IMR-90 (cell line): ENCODE measurements at regions not wholly inside any gene's neighbourhood (a gene's known extent, or its start where the extent isn't known, plus 50 kb on each side); places are given as distances from the start of the nearest gene placed in this dataset.

Source experiments
- ATAC-seq: fragments of 200-7000 bp; cut with Tn5 transposase; 2 replicates; pipeline ENCODE4 v1.9.1; 2020; ENCODE audit warnings: low read depth, mild to moderate bottlenecking, moderate library complexity
- BruUV-seq: library from RNA; stranded (reverse); fragments of 400-500 nt; replicated peaks from 2 replicates; lab custom pipeline; 2021; lab: Mats Ljungman, UMichigan
- CTCF ChIA-PET: fragments of 300-600 bp; formaldehyde crosslinking; extraction: SDS; loops from one replicate; lab custom pipeline; 2021; ENCODE audit warnings: antibody characterized with exemption; lab: Yijun Ruan, JAX
- POLR2A ChIA-PET: fragments of 300-600 bp; sonication (Branson Sonifier 250); formaldehyde crosslinking; loops from one replicate; lab custom pipeline; 2022; ENCODE audit warnings: antibody characterized with exemption; ENCODE audit not compliant: unreplicated experiment; lab: Charles Lee
- DNase-seq: peaks from one replicate; pipeline ENCODE4 v3.0.0; 2013
- H2AFZ ChIP-seq: replicated peaks from 2 replicates; pipeline ENCODE3; 2013; ENCODE audit warnings: low read length, mild to moderate bottlenecking; ENCODE audit not compliant: poor library complexity
- H2AK5ac ChIP-seq: 2 replicates; pipeline ENCODE4 v1.6.1; 2013; ENCODE audit warnings: low read depth, low read length, inconsistent platforms
- H2AK9ac ChIP-seq: replicated peaks from 2 replicates; pipeline ENCODE3; 2013; ENCODE audit warnings: mild to moderate bottlenecking, low read depth, low read length, moderate library complexity; ENCODE audit not compliant: poor library complexity
- H2BK120ac ChIP-seq: 2 replicates; pipeline ENCODE4 v1.6.1; 2013; ENCODE audit warnings: low read depth, low read length, inconsistent platforms
- H2BK15ac ChIP-seq: 3 replicates; pipeline ENCODE4 v1.6.1; 2013; ENCODE audit warnings: low read depth, low read length, inconsistent platforms
- H2BK20ac ChIP-seq: 2 replicates; pipeline ENCODE4 v1.6.1; 2013; ENCODE audit warnings: low read depth, mild to moderate bottlenecking, inconsistent platforms, low read length, moderate library complexity
- H2BK5ac ChIP-seq: 2 replicates; pipeline ENCODE4 v1.6.1; 2013; ENCODE audit warnings: mild to moderate bottlenecking, low read depth, low read length, inconsistent platforms; ENCODE audit not compliant: poor library complexity, severe bottlenecking
- H3K14ac ChIP-seq: replicated peaks from 2 replicates; pipeline ENCODE4 v1.6.1; 2013; ENCODE audit warnings: low read depth, low read length, inconsistent platforms
- H3K18ac ChIP-seq: 2 replicates; pipeline ENCODE4 v1.6.1; 2013; ENCODE audit warnings: low read depth, low read length, control low read depth
- H3K23ac ChIP-seq: 2 replicates; pipeline ENCODE4 v1.6.1; 2013; ENCODE audit warnings: low read depth, low read length, inconsistent platforms
- H3K27ac ChIP-seq: 2 replicates; pipeline ENCODE4 v1.5.1; 2013; ENCODE audit warnings: mild to moderate bottlenecking, control low read depth, low read length; ENCODE audit not compliant: insufficient read depth
- H3K27me3 ChIP-seq: 2 replicates; pipeline ENCODE4 v1.6.1; 2013; ENCODE audit warnings: low read length; ENCODE audit not compliant: control insufficient read depth, insufficient read depth
- H3K36me3 ChIP-seq: 2 replicates; pipeline ENCODE4 v1.6.1; 2013; ENCODE audit warnings: low read length, mixed read lengths; ENCODE audit not compliant: control insufficient read depth, insufficient read depth
- H3K4ac ChIP-seq: 2 replicates; pipeline ENCODE4 v1.6.1; 2013; ENCODE audit warnings: low read depth, low read length, inconsistent platforms
- H3K4me1 ChIP-seq: 2 replicates; pipeline ENCODE4 v1.6.1; 2013; ENCODE audit warnings: low read length, mixed read lengths; ENCODE audit not compliant: control insufficient read depth, insufficient read depth
- H3K4me2 ChIP-seq: 2 replicates; pipeline ENCODE4 v1.6.1; 2013; ENCODE audit warnings: low read depth, mild to moderate bottlenecking, control low read depth, low read length, moderate library complexity
- H3K4me3 ChIP-seq: 2 replicates; pipeline ENCODE4 v1.5.1; 2013; ENCODE audit warnings: low read depth, mild to moderate bottlenecking, control low read depth, low read length, moderate library complexity; ENCODE audit not compliant: insufficient read depth
- H3K56ac ChIP-seq: 2 replicates; pipeline ENCODE4 v1.6.1; 2013; ENCODE audit warnings: low read length, inconsistent platforms; ENCODE audit not compliant: insufficient read depth; ENCODE audit errors: extremely low read depth
- H3K79me1 ChIP-seq, 2 experiments: 2 replicates each; pipeline ENCODE4 v1.6.1; 2013; ENCODE audit warnings: low read length in 2 of 2, inconsistent platforms in 1 of 2, low read depth in 1 of 2
- H3K9ac ChIP-seq: 2 replicates; pipeline ENCODE4 v1.6.1; 2013; ENCODE audit warnings: low read depth, low read length, control low read depth
- H3K9me1 ChIP-seq: 2 replicates; pipeline ENCODE4 v1.6.1; 2013; ENCODE audit warnings: low read length, inconsistent platforms; ENCODE audit not compliant: insufficient read depth
- H3K9me3 ChIP-seq: 2 replicates; pipeline ENCODE4 v1.6.1; 2013; ENCODE audit warnings: low read length; ENCODE audit not compliant: control insufficient read depth, insufficient read depth
- H4K20me1 ChIP-seq: 2 replicates; pipeline ENCODE4 v1.6.1; 2013; ENCODE audit warnings: low read length, inconsistent platforms; ENCODE audit not compliant: insufficient read depth
- H4K5ac ChIP-seq: 2 replicates; pipeline ENCODE4 v1.6.1; 2013; ENCODE audit warnings: mild to moderate bottlenecking, low read depth, low read length, control low read depth
- H4K8ac ChIP-seq, 2 experiments: 2 replicates each; pipeline ENCODE4 v1.6.1; 2013; ENCODE audit warnings: low read depth in 2 of 2, low read length in 2 of 2, control low read depth in 1 of 2, inconsistent platforms in 1 of 2
- H4K91ac ChIP-seq: 2 replicates; pipeline ENCODE4 v1.6.1; 2013; ENCODE audit warnings: low read depth, low read length, inconsistent platforms; ENCODE audit not compliant: insufficient read depth
- BHLHE40 ChIP-seq: fragments of 150-350 bp; IDR thresholded peaks from 2 replicates; pipeline ENCODE4 v1.6.1; 2016; ENCODE audit warnings: mild to moderate bottlenecking, low read depth, low read length
- CEBPB ChIP-seq: IDR thresholded peaks from 2 replicates; pipeline ENCODE4 v1.6.1; 2012; ENCODE audit warnings: low read depth, low read length, improper control_type of control experiment
- CHD1 ChIP-seq: IDR thresholded peaks from 2 replicates; pipeline ENCODE4 v1.6.1; 2012; ENCODE audit warnings: low read depth, low read length, improper control_type of control experiment
- CTCF ChIP-seq: conservative IDR thresholded peaks from 2 replicates; pipeline ENCODE4 v1.5.1; 2012; ENCODE audit warnings: mild to moderate bottlenecking, low read depth, low read length, improper control_type of control experiment
- ELK1 ChIP-seq: fragments of 150-350 bp; IDR thresholded peaks from 2 replicates; pipeline ENCODE4 v1.6.1; 2016; ENCODE audit warnings: low read depth, mild to moderate bottlenecking, low read length, moderate library complexity, borderline replicate concordance
- FOS ChIP-seq: fragments of 150-350 bp; IDR thresholded peaks from 2 replicates; pipeline ENCODE4 v1.6.1; 2016; ENCODE audit warnings: low read depth, low read length
- MAFK ChIP-seq: IDR thresholded peaks from 2 replicates; pipeline ENCODE4 v1.6.1; 2012; ENCODE audit warnings: low read depth, low read length, improper control_type of control experiment
- MAZ ChIP-seq: IDR thresholded peaks from 2 replicates; pipeline ENCODE4 v1.6.1; 2012; ENCODE audit warnings: low read depth, mild to moderate bottlenecking, low read length, improper control_type of control experiment, moderate library complexity, borderline replicate concordance
- MXI1 ChIP-seq: IDR thresholded peaks from 2 replicates; pipeline ENCODE4 v1.6.1; 2012; ENCODE audit warnings: low read depth, mild to moderate bottlenecking, low read length, moderate library complexity, borderline replicate concordance
- NFE2L2 ChIP-seq: fragments of 150-350 bp; IDR thresholded peaks from 2 replicates; pipeline ENCODE4 v1.6.1; 2016; ENCODE audit warnings: low read depth, mild to moderate bottlenecking, low read length
- POLR2A ChIP-seq: IDR thresholded peaks from 2 replicates; pipeline ENCODE4 v1.6.1; 2012; ENCODE audit warnings: mild to moderate bottlenecking, low read depth, low read length
- RAD21 ChIP-seq: IDR thresholded peaks from 2 replicates; pipeline ENCODE4 v1.6.1; 2012; ENCODE audit warnings: low read length, improper control_type of control experiment
- RCOR1 ChIP-seq: IDR thresholded peaks from 2 replicates; pipeline ENCODE4 v1.6.1; 2012; ENCODE audit warnings: mild to moderate bottlenecking, low read length, improper control_type of control experiment; ENCODE audit not compliant: insufficient replicate concordance
- RFX5 ChIP-seq: IDR thresholded peaks from 2 replicates; pipeline ENCODE4 v1.8.0; 2012; ENCODE audit warnings: low read depth, mild to moderate bottlenecking, low read length, moderate library complexity
- SMC3 ChIP-seq: fragments of 150-350 bp; IDR thresholded peaks from 2 replicates; pipeline ENCODE4 v1.6.1; 2016; ENCODE audit warnings: low read depth, mild to moderate bottlenecking, antibody characterized with exemption, low read length, moderate library complexity
- USF2 ChIP-seq: fragments of 150-350 bp; IDR thresholded peaks from 2 replicates; pipeline ENCODE4 v1.6.1; 2017; ENCODE audit warnings: mild to moderate bottlenecking, antibody characterized with exemption, low read length, low read depth
- WGBS, 2 experiments: methylation state at CpG; one replicate each; pipeline versions ENCODE4 v1.1.5 to v1.1.7; 2013; ENCODE audit warnings: missing lambda C conversion rate in 2 of 2; ENCODE audit not compliant: insufficient read length in 1 of 2; ENCODE audit errors: extremely low coverage in 2 of 2; 5-methylcytosine and 5-hydroxymethylcytosine counted together
- dilution Hi-C: fragments of 300-500 bp; cut with HindIII; formaldehyde crosslinking; loops from one replicate; pipeline ENCODE4 v1.14.3; 2018; ENCODE audit warnings: low sequenced_read_pairs; ENCODE audit not compliant: unreplicated experiment
- in situ Hi-C: fragments of 300-500 bp; cut with MboI; formaldehyde crosslinking; loops from 3 replicates; pipeline ENCODE4 v1.14.3; 2019; ENCODE audit warnings: low sequenced_read_pairs, inconsistent platforms, mixed read lengths
- intact Hi-C: fragments of 100-400 bp; cut with micrococcal nuclease; formaldehyde crosslinking; loops from 2 replicates; pipeline ENCODE4 v1.10.0; 2022

- intact Hi-C loops, result no loop called here
- dilution Hi-C loops, result no loop called here
- H3K27ac ChIP-seq, result no peak overlapping the region
- H3K36me3 ChIP-seq, result no peaks in the 10 kb centered on the region
- H2BK20ac ChIP-seq, result no peak overlapping the region
- H3K79me1 ChIP-seq, result no peaks in the 10 kb centered on the region
- H2BK15ac ChIP-seq, result no peak overlapping the region
- in situ Hi-C loops, result no loop called here
- ChIA-PET CTCF (no interaction called here), POLR2A (no interaction called here)
- WGBS, 2 experiments, result 33% methylated on average over 2 of the region's 6 CpGs; no CpG with 5 or more reads in 1 of the 2 experiments
- H3K23ac ChIP-seq, result no peak overlapping the region
- H3K56ac ChIP-seq, result no peak overlapping the region
- H3K9ac ChIP-seq, result no peak overlapping the region
- BruUV-seq, result no TSS peak
- H2AK5ac ChIP-seq, result no peak overlapping the region
- no peak overlapping the region for H3K4me2 ChIP-seq
- no peak for ATAC-seq
- H3K18ac ChIP-seq, result no peak overlapping the region
- H2AK9ac ChIP-seq, result no peak overlapping the region
- H2AFZ ChIP-seq, result no peak overlapping the region
- H3K4me3 ChIP-seq, result no peak overlapping the region
- DNase-seq, result no peak
- H3K9me3 ChIP-seq, result peaks cover 17% of the 10 kb centered on the region
- no peaks in the 10 kb centered on the region for H3K9me1 ChIP-seq
- H4K91ac ChIP-seq, result no peak overlapping the region
- H2BK120ac ChIP-seq, result no peak overlapping the region
- H3K4me1 ChIP-seq, result no peaks in the 10 kb centered on the region
- H4K8ac ChIP-seq, result no peak overlapping the region
- no peak overlapping the region for H3K4ac ChIP-seq
- TF ChIP-seq SMC3 (no peak), CHD1 (no peak), RFX5 (no peak), MAZ (no peak), POLR2A (no peak), FOS (no peak), RCOR1 (no peak), MXI1 (no peak), CEBPB (no peak), USF2 (no peak), ELK1 (no peak), RAD21 (no peak), MAFK (no peak), NFE2L2 (no peak), CTCF (no peak), BHLHE40 (no peak)
- H2BK5ac ChIP-seq, result no peak overlapping the region
- H3K27me3 ChIP-seq, result no peaks in the 10 kb centered on the region
- no peaks in the 10 kb centered on the region for H4K20me1 ChIP-seq
- H3K14ac ChIP-seq, result no peak overlapping the region
- H4K5ac ChIP-seq, result no peak overlapping the region
Measured at GRCh38 chr2:239695106-239695727, 294.4 kb upstream of the HDAC4 start.
